H1 (cell line): ENCODE measurements at regions not wholly inside any gene's neighbourhood (a gene's known extent, or its start where the extent isn't known, plus 50 kb on each side); places are given as distances from the start of the nearest gene placed in this dataset.

Source experiments
- POU5F1 ChIP-seq: IDR thresholded peaks from 2 replicates; pipeline ENCODE4 v1.6.1; 2011; ENCODE audit warnings: low read depth, mild to moderate bottlenecking, low read length, moderate library complexity
- RAD21 ChIP-seq, 2 experiments: IDR thresholded peaks in 1 of 2; conservative IDR thresholded peaks in 1 of 2; 2 replicates each; pipeline ENCODE4 v1.6.1; 2011; ENCODE audit warnings: low read depth in 2 of 2, low read length in 2 of 2, improper control_type of control experiment in 1 of 2, inconsistent platforms in 1 of 2, mild to moderate bottlenecking in 1 of 2, moderate library complexity in 1 of 2

DNA sequence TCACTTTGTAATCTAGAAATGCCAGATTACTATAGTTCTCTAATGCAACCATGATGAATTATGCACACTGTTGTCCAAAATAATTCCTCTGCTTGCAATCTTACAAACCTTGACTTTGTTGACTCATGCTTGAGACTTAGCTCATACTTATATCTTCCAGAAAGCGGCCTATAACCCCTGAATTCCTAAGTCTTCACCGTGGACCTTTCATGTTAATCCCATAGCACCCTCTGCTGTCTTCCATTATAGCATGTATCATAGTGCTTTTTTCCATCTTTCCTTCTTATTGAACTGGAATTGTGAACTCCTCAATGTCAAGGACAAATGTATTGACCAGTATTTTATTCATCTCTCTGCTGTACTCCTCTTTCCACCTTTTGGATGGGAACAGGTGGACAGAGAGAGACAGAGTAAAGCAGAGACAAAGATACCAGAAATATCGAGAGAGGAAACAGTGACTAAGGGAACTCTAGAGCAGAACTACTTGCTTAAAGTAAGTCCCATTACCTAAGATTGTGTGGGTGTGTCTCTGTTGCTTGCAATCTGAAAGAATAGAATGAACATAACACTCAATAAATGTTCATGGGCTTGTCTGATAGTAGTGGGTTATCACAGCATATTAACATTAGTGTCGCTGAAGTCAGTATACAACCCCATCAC is 110.0 kb downstream of the LURAP1L start (continued):
- TF ChIP-seq POU5F1 (no peak), RAD21 (IDR thresholded peaks at IDR 0.05 in 1 of 2, conservative IDR thresholded peaks at IDR 0.05 in 1 of 2; ENCODE audit: low read depth in 2 of 2, low read length in 2 of 2) (peak; percentile 73 to 78)
